Esophagus squamous epithelium (tissue), 5 donors: ENCODE measurements at regions not wholly inside any gene's neighbourhood (a gene's known extent, or its start where the extent isn't known, plus 50 kb on each side); places are given as distances from the start of the nearest gene placed in this dataset.

Experiments used
- DNase-seq: peaks from one replicate; lab custom pipeline; 2025; lab: John Stamatoyannopoulos, UW
- H3K27ac ChIP-seq, 4 donors: fragments of 200-600 bp; sonication (generic); one replicate each; pipeline ENCODE4 v1.5.1; 2016 to 2019; ENCODE audit warnings: mild to moderate bottlenecking in 1 of 4
- H3K27me3 ChIP-seq, 4 donors: fragments of 200-600 bp; sonication (generic); 1 replicate in 3 of 4; 2 replicates in 1 of 4; pipeline versions ENCODE4 v1.5.1 to v1.6.0; 2017 to 2021; ENCODE audit warnings: antibody characterized with exemption in 1 of 4
- H3K36me3 ChIP-seq, 3 donors: fragments of 200-600 bp; sonication (generic); one replicate each; pipeline ENCODE4 v1.5.1; 2016 to 2019
- H3K4me1 ChIP-seq, 3 donors: fragments of 200-600 bp; sonication (generic); one replicate each; pipeline ENCODE4 v1.5.1; 2017 to 2019
- H3K4me3 ChIP-seq, 4 donors: fragments of 200-600 bp; sonication (generic); 1 replicate in 3 of 4; 2 replicates in 1 of 4; pipeline ENCODE4 v1.5.1; 2016 to 2019; ENCODE audit warnings: mild to moderate bottlenecking in 2 of 4, moderate library complexity in 1 of 4
- H3K9me3 ChIP-seq, 3 donors: fragments of 200-600 bp; sonication (generic); one replicate each; pipeline ENCODE4 v1.5.1; 2016 to 2019
- POLR2A ChIP-seq, 4 donors: fragments of 450-650 bp; IDR thresholded peaks; one replicate each; pipeline ENCODE4 v1.6.1; 2017; ENCODE audit warnings: antibody characterized with exemption in 4 of 4, mild to moderate bottlenecking in 4 of 4, moderate library complexity in 3 of 4
- WGBS, 2 donors: methylation state at CpG; one replicate each; pipeline ENCODE4 v1.1.5; 2018; 5-methylcytosine and 5-hydroxymethylcytosine counted together
- intact Hi-C: fragments of 100-400 bp; cut with DNase I; formaldehyde crosslinking; loops from one replicate; pipeline ENCODE4 v1.15.0; 2022
- TF ChIP-seq, protein P1 (sequence below), 6 experiments: fragments of 450-650 bp in 4 of 6; fragments of 200-600 bp in 2 of 6; sonication (generic) in 2 of 6; IDR thresholded peaks; one replicate each; pipeline ENCODE4 v1.5.1; 2016 to 2019; ENCODE audit warnings: antibody characterized with exemption in 6 of 6, mild to moderate bottlenecking in 4 of 6, moderate library complexity in 4 of 6
- donor health status: DM: yes; HTN: yes; CAD: no.

DNA sequence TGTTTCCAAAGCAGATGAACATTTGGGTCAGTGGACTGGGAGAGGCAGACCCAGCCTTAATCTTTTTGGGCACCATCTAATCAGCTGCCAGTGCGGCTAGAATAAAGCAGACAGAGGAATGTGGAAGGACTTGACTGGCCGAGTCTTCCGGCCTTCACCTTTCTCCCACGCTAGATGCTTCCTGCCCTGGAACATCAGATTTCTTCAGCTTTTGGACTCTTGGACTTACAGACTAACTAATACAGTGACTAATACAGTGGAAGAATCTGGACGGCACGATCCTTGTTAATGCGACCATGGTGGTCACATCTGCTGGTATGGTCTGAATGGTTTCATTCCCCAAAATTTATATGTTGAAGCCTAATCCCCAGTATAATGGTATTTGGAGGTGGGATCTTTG lies 122.6 kb upstream of the NXT1 start:
- no peak for DNase-seq
- WGBS, 2 donors: 90 to 92% methylated on average over 7 of the region's 7 CpGs
- H3K4me1 ChIP-seq: peaks cover 0 to 11% (median 4%) of the 10 kb centered on the region in 3 donors
- peaks cover 0 to 4% (median 0%) of the 10 kb centered on the region in 3 donors for H3K9me3 ChIP-seq
- intact Hi-C loops: no loop called here
- H3K27me3 ChIP-seq: no peaks in the 10 kb centered on the region
- TF ChIP-seq, protein P1, sequence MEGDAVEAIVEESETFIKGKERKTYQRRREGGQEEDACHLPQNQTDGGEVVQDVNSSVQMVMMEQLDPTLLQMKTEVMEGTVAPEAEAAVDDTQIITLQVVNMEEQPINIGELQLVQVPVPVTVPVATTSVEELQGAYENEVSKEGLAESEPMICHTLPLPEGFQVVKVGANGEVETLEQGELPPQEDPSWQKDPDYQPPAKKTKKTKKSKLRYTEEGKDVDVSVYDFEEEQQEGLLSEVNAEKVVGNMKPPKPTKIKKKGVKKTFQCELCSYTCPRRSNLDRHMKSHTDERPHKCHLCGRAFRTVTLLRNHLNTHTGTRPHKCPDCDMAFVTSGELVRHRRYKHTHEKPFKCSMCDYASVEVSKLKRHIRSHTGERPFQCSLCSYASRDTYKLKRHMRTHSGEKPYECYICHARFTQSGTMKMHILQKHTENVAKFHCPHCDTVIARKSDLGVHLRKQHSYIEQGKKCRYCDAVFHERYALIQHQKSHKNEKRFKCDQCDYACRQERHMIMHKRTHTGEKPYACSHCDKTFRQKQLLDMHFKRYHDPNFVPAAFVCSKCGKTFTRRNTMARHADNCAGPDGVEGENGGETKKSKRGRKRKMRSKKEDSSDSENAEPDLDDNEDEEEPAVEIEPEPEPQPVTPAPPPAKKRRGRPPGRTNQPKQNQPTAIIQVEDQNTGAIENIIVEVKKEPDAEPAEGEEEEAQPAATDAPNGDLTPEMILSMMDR (IDR thresholded peaks at IDR 0.05): no peak
- TF ChIP-seq POLR2A (IDR thresholded peaks at IDR 0.05): no peak
- no peaks in the 10 kb centered on the region for H3K36me3 ChIP-seq
- H3K4me3 ChIP-seq: no peak overlapping the region
- H3K27ac ChIP-seq: no peak overlapping the region

DNA sequence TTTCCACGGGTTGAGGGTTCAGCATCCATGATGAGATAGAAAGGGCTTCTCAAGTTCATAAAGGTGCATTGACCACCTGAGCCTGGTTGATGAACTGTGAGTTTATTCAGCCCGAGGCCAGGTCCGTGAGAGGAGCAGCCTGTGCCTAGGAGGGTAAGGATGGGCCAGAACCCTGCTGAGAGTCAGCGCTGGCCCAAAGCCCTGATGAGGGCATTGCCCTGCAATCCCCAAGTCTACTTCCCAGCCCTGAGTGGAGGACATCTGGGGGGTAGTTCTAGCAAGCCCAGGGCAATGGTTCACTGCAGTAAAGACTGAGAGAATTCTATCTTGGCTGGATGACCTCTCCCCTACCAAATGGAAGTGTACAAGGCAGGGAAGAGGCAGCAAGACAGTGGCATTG lies 123.3 kb upstream of the NXT1 start:
- H3K36me3 ChIP-seq: no peaks in the 10 kb centered on the region
- H3K4me1 ChIP-seq: peaks cover 0 to 11% (median 4%) of the 10 kb centered on the region in 3 donors
- peaks cover 0 to 3% (median 0%) of the 10 kb centered on the region in 3 donors for H3K9me3 ChIP-seq
- H3K4me3 ChIP-seq: no peak overlapping the region
- no peak for DNase-seq
- H3K27ac ChIP-seq: no peak overlapping the region
- no peaks in the 10 kb centered on the region for H3K27me3 ChIP-seq
- no peak for TF ChIP-seq POLR2A (IDR thresholded peaks at IDR 0.05)
- TF ChIP-seq, protein P1 (IDR thresholded peaks at IDR 0.05): no peak
- intact Hi-C loops: no loop called here
- 69 to 85% methylated on average over 2 to 4 of the region's 4 CpGs for WGBS, 2 donors

DNA sequence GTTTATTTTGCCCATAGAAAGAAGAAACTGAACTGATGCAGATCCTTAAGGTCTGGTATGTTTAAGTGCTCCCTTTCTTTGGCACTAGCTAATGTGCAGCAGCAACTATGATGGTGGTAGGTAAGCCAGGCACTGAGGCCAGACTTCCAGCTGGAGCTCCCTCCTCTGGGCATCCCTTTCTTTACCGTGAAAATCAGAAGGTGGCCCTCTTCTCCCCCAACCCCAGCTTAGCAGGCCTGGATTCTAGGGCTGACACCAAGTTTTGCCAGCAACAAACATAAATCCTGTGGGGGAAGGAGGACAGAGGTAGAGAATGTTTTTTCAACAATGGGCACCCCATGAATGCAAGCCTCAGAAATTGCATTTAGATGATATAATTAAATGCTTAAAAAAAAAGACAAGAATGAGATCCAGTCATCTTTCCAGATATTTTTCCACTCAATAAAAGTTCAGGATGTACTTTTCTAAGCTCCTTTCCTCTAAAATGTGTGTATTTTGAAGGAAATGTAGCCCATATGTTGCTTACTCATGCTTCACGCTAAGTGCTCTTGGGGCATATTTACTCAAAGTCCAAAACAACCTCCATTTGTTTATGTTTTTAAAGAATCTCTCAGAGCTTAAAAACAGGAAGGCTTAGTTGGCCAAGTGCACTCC lies 123.9 kb upstream of the NXT1 start:
- peaks cover 0 to 11% (median 4%) of the 10 kb centered on the region in 3 donors for H3K4me1 ChIP-seq
- 77 to 91% methylated on average over 1 to 2 of the region's 2 CpGs for WGBS, 2 donors
- H3K36me3 ChIP-seq: no peaks in the 10 kb centered on the region
- H3K27me3 ChIP-seq: no peaks in the 10 kb centered on the region
- peaks cover 0 to under 1% (median 0%) of the 10 kb centered on the region in 3 donors for H3K9me3 ChIP-seq
- H3K4me3 ChIP-seq: no peak overlapping the region
- no peak for DNase-seq
- intact Hi-C loops: no loop called here
- TF ChIP-seq POLR2A (IDR thresholded peaks at IDR 0.05): no peak
- TF ChIP-seq, protein P1 (IDR thresholded peaks at IDR 0.05): no peak
- H3K27ac ChIP-seq: no peak overlapping the region

DNA sequence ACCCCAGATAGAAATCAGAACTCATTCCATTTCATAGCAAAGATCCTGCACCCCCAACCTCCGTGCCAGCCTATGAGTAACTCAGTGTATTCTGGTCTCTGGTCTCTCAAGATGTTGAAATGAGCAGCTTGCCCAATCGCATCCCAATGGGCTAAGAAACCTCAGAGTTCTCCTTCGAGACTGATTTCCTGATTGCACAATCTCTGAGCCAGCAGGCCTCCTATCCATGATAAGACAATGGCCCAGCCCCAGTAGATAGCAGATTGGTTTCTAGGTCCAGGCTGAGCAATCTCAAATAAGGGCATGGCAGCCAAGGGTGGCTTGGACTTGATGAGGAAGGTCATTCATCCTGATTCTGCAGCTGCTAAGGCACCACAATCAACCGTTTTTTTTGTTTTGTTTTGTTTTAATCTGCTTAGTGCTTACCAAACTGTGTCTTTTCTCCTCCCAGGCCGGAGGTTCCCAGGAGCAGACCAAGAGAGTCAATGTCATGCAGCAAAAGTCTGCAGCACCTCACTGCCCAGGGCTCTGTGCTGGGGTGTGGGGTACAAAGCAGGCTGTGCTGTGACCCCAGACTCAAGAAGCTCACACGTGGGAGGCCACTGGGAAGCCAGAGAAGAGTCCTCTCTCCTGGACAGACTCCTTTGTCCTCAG lies 125.1 kb upstream of the NXT1 start:
- intact Hi-C loops: no loop called here

More for the DNA sequence above, 125.1 kb upstream of the NXT1 start:
- Histone ChIP-seq H3K36me3 (no peaks in the 10 kb centered on the region), H3K9me3 (peaks cover 0 to 13% (median 6%) of the 10 kb centered on the region in 3 donors), H3K4me1 (peaks cover 0 to 11% (median 4%) of the 10 kb centered on the region in 3 donors), H3K27ac (peak overlapping the region in 1 of 4 donors; percentile 58), H3K27me3 (peaks cover 0 to 7% (median 0%) of the 10 kb centered on the region in 4 donors), H3K4me3 (no peak overlapping the region)
- DNase-seq: no peak
- WGBS, 2 donors: 28 to 41% methylated on average over 6 of the region's 6 CpGs
- TF ChIP-seq, protein P1 (IDR thresholded peaks at IDR 0.05): no peak
- no peak for TF ChIP-seq POLR2A (IDR thresholded peaks at IDR 0.05)
